ENCODE measurements at regions not wholly inside any gene's neighbourhood (a gene's known extent, or its start where the extent isn't known, plus 50 kb on each side); places are given as distances from the start of the nearest gene placed in this dataset.

- DNase-seq (ENCODE audit: low spot score) = no peak
Measured at GRCh38 chr12:12017135-12017581, 53.6 kb upstream of the BCL2L14 start.

GRCh38 chr12:12017798-12018197, 52.9 kb upstream of the BCL2L14 start:
- DNase-seq (ENCODE audit: low spot score) = no peak

GRCh38 chr12:12018454-12018853, 52.3 kb upstream of the BCL2L14 start:
- DNase-seq (ENCODE audit: low spot score) = no peak

GRCh38 chr12:12019881-12020280, 50.9 kb upstream of the BCL2L14 start:
- no peak for DNase-seq (ENCODE audit: low spot score)

- no peak for DNase-seq (ENCODE audit: low spot score)
Measured at GRCh38 chr12:12020762-12021161, 50.0 kb upstream of the BCL2L14 start.
